Naive B cell (primary cell): ENCODE measurements at regions not wholly inside any gene's neighbourhood (a gene's known extent, or its start where the extent isn't known, plus 50 kb on each side); places are given as distances from the start of the nearest gene placed in this dataset.

ENCODE experiments used
- ATAC-seq, 2 donors: fragments of 150-1000 bp; cut with Tn5 transposase; 2 replicates each; pipeline ENCODE4 v1.10.0; 2021; ENCODE audit warnings: low read depth in 2 of 2, mild to moderate bottlenecking in 2 of 2, moderate library complexity in 2 of 2
- DNase-seq: peaks from one replicate; pipeline ENCODE4 v3.0.0; 2022
- H3K27ac Mint-ChIP-seq, 6 donors: one replicate each; pipeline ENCODE4 v1.8.0; 2020 to 2022; ENCODE audit warnings: mild to moderate bottlenecking in 6 of 6, mixed read lengths in 6 of 6, moderate library complexity in 5 of 6, inconsistent platforms in 2 of 6
- H3K27me3 Mint-ChIP-seq, 3 donors: one replicate each; pipeline ENCODE4 v1.8.0; 2021 to 2022; ENCODE audit warnings: mixed read lengths in 3 of 3, mild to moderate bottlenecking in 1 of 3
- H3K36me3 Mint-ChIP-seq, 2 donors: one replicate each; pipeline ENCODE4 v1.8.0; 2020 to 2022; ENCODE audit warnings: mixed read lengths in 2 of 2, inconsistent platforms in 1 of 2, mild to moderate bottlenecking in 1 of 2
- H3K4me1 Mint-ChIP-seq, 3 donors: one replicate each; pipeline ENCODE4 v1.8.0; 2020 to 2022; ENCODE audit warnings: mixed read lengths in 3 of 3, inconsistent platforms in 1 of 3, mild to moderate bottlenecking in 1 of 3, moderate library complexity in 1 of 3
- H3K4me3 Mint-ChIP-seq, 8 donors: one replicate each; pipeline ENCODE4 v1.8.0; 2020 to 2022; ENCODE audit warnings: mild to moderate bottlenecking in 8 of 8, mixed read lengths in 8 of 8, moderate library complexity in 8 of 8, inconsistent platforms in 2 of 8
- H3K9me3 Mint-ChIP-seq, 7 donors: one replicate each; pipeline ENCODE4 v1.8.0; 2020 to 2022; ENCODE audit warnings: mixed read lengths in 7 of 7, mild to moderate bottlenecking in 5 of 7, inconsistent platforms in 2 of 7, moderate library complexity in 1 of 7

- Mint-ChIP-seq H3K27ac (no peak overlapping the region), H3K27me3 (no peaks in the 10 kb centered on the region), H3K4me1 (no peaks in the 10 kb centered on the region)
Observed at GRCh38 chr6:19083801-19084200, 696.7 kb downstream of the RNF144B start.

GRCh38 chr6:19086480-19086879 is 699.3 kb downstream of the RNF144B start:
- Mint-ChIP-seq H3K27ac (no peak overlapping the region), H3K36me3 (no peaks in the 10 kb centered on the region), H3K27me3 (no peaks in the 10 kb centered on the region), H3K4me3 (no peak overlapping the region), H3K4me1 (no peaks in the 10 kb centered on the region), H3K9me3 (peaks cover 0 to 4% (median 1%) of the 10 kb centered on the region in 7 donors)
- DNase-seq: no peak
- ATAC-seq: no peak

More at GRCh38 chr6:19083801-19084200, 696.7 kb downstream of the RNF144B start:
- ATAC-seq: no peak
- no peak for DNase-seq
- no peaks in the 10 kb centered on the region for H3K36me3 Mint-ChIP-seq
- peaks cover 1 to 7% (median 2%) of the 10 kb centered on the region in 7 donors for H3K9me3 Mint-ChIP-seq
- no peak overlapping the region for H3K4me3 Mint-ChIP-seq

- H3K36me3 Mint-ChIP-seq: no peaks in the 10 kb centered on the region
- H3K4me1 Mint-ChIP-seq: no peaks in the 10 kb centered on the region
- H3K27ac Mint-ChIP-seq: no peak overlapping the region
- H3K27me3 Mint-ChIP-seq: no peaks in the 10 kb centered on the region
- no peak overlapping the region for H3K4me3 Mint-ChIP-seq
- ATAC-seq: no peak
- peaks cover 0 to 6% (median 2%) of the 10 kb centered on the region in 7 donors for H3K9me3 Mint-ChIP-seq
- DNase-seq: no peak
Observed at GRCh38 chr6:19087296-19087695, 700.1 kb downstream of the RNF144B start.

- peaks cover 0 to 6% (median 2%) of the 10 kb centered on the region in 7 donors for H3K9me3 Mint-ChIP-seq
- no peak overlapping the region for H3K4me3 Mint-ChIP-seq
- no peak for ATAC-seq
- DNase-seq: no peak
- H3K4me1 Mint-ChIP-seq: no peaks in the 10 kb centered on the region
- H3K27ac Mint-ChIP-seq: no peak overlapping the region
- no peaks in the 10 kb centered on the region for H3K27me3 Mint-ChIP-seq
- no peaks in the 10 kb centered on the region for H3K36me3 Mint-ChIP-seq
Observed at GRCh38 chr6:19087897-19088296, 700.7 kb downstream of the RNF144B start.

GRCh38 chr6:19100752-19101151 is 713.6 kb downstream of the RNF144B start:
- peaks cover 3 to 18% (median 7%) of the 10 kb centered on the region in 7 donors for H3K9me3 Mint-ChIP-seq

GRCh38 chr6:19102936-19103335 is 715.8 kb downstream of the RNF144B start:
- Mint-ChIP-seq H3K4me3 (no peak overlapping the region), H3K27ac (peak overlapping the region in 1 of 6 donors; percentile 53), H3K27me3 (no peaks in the 10 kb centered on the region), H3K36me3 (peaks cover 0 to 7% of the 10 kb centered on the region in 2 donors), H3K9me3 (peaks cover 3 to 34% (median 15%) of the 10 kb centered on the region in 7 donors), H3K4me1 (no peaks in the 10 kb centered on the region)
- no peak for DNase-seq
- ATAC-seq: no peak

More at GRCh38 chr6:19100752-19101151, 713.6 kb downstream of the RNF144B start:
- Mint-ChIP-seq H3K4me1 (no peaks in the 10 kb centered on the region), H3K4me3 (no peak overlapping the region), H3K27me3 (no peaks in the 10 kb centered on the region), H3K36me3 (no peaks in the 10 kb centered on the region), H3K27ac (no peak overlapping the region)
- no peak for DNase-seq
- no peak for ATAC-seq

- Mint-ChIP-seq H3K4me3 (no peak overlapping the region), H3K4me1 (no peaks in the 10 kb centered on the region), H3K27me3 (no peaks in the 10 kb centered on the region), H3K27ac (no peak overlapping the region), H3K36me3 (peaks cover 0 to 7% of the 10 kb centered on the region in 2 donors), H3K9me3 (peaks cover 4 to 43% (median 22%) of the 10 kb centered on the region in 7 donors)
- DNase-seq: no peak
- no peak for ATAC-seq
Observed at GRCh38 chr6:19107468-19107867, 720.3 kb downstream of the RNF144B start.

GRCh38 chr6:19121521-19121920 is 715.6 kb upstream of the ID4 start:
- ATAC-seq: no peak
- no peak overlapping the region for H3K27ac Mint-ChIP-seq
- H3K27me3 Mint-ChIP-seq: no peaks in the 10 kb centered on the region
- peaks cover 0 to 19% (median 7%) of the 10 kb centered on the region in 7 donors for H3K9me3 Mint-ChIP-seq
- no peak for DNase-seq
- H3K4me1 Mint-ChIP-seq: no peaks in the 10 kb centered on the region
- H3K4me3 Mint-ChIP-seq: no peak overlapping the region
- H3K36me3 Mint-ChIP-seq: no peaks in the 10 kb centered on the region

GRCh38 chr6:19127081-19127480 is 710.1 kb upstream of the ID4 start:
- peaks cover 0 to 11% (median 6%) of the 10 kb centered on the region in 7 donors for H3K9me3 Mint-ChIP-seq
- H3K36me3 Mint-ChIP-seq: no peaks in the 10 kb centered on the region
- ATAC-seq (no peak), DNase-seq (no peak)
- H3K4me3 Mint-ChIP-seq: no peak overlapping the region
- no peak overlapping the region for H3K27ac Mint-ChIP-seq
- H3K4me1 Mint-ChIP-seq: no peaks in the 10 kb centered on the region
- no peaks in the 10 kb centered on the region for H3K27me3 Mint-ChIP-seq

- H3K9me3 Mint-ChIP-seq: peaks cover 2 to 11% (median 5%) of the 10 kb centered on the region in 7 donors
- H3K27ac Mint-ChIP-seq: peak overlapping the region in 1 of 6 donors; percentile 41
- no peaks in the 10 kb centered on the region for H3K4me1 Mint-ChIP-seq
- DNase-seq (no peak), ATAC-seq (no peak)
- H3K36me3 Mint-ChIP-seq: no peaks in the 10 kb centered on the region
- H3K27me3 Mint-ChIP-seq: no peaks in the 10 kb centered on the region
- no peak overlapping the region for H3K4me3 Mint-ChIP-seq
Observed at GRCh38 chr6:19128701-19129100, 708.5 kb upstream of the ID4 start.

GRCh38 chr6:19135706-19136105 is 701.5 kb upstream of the ID4 start:
- no peak for ATAC-seq
- Mint-ChIP-seq H3K27me3 (no peaks in the 10 kb centered on the region), H3K27ac (no peak overlapping the region), H3K9me3 (peaks cover 0 to 16% (median 4%) of the 10 kb centered on the region in 7 donors), H3K36me3 (no peaks in the 10 kb centered on the region), H3K4me1 (no peaks in the 10 kb centered on the region), H3K4me3 (no peak overlapping the region)
- no peak for DNase-seq

GRCh38 chr6:19137505-19137904 is 699.7 kb upstream of the ID4 start:
- H3K36me3 Mint-ChIP-seq: no peaks in the 10 kb centered on the region
- no peak for ATAC-seq
- H3K4me1 Mint-ChIP-seq: no peaks in the 10 kb centered on the region
- H3K4me3 Mint-ChIP-seq: no peak overlapping the region
- H3K9me3 Mint-ChIP-seq: peaks cover 0 to 16% (median 4%) of the 10 kb centered on the region in 7 donors
- no peak for DNase-seq
- no peaks in the 10 kb centered on the region for H3K27me3 Mint-ChIP-seq
- no peak overlapping the region for H3K27ac Mint-ChIP-seq

GRCh38 chr6:19142275-19142674 is 694.9 kb upstream of the ID4 start:
- H3K4me3 Mint-ChIP-seq: no peak overlapping the region
- H3K27me3 Mint-ChIP-seq: no peaks in the 10 kb centered on the region
- peaks cover 2 to 12% (median 2%) of the 10 kb centered on the region in 7 donors for H3K9me3 Mint-ChIP-seq
- DNase-seq (no peak), ATAC-seq (no peak)
- H3K27ac Mint-ChIP-seq: no peak overlapping the region
- H3K4me1 Mint-ChIP-seq: no peaks in the 10 kb centered on the region
- no peaks in the 10 kb centered on the region for H3K36me3 Mint-ChIP-seq

- DNase-seq (no peak), ATAC-seq (no peak)
- no peaks in the 10 kb centered on the region for H3K27me3 Mint-ChIP-seq
- no peak overlapping the region for H3K4me3 Mint-ChIP-seq
- H3K36me3 Mint-ChIP-seq: no peaks in the 10 kb centered on the region
- peaks cover 0 to 8% (median 3%) of the 10 kb centered on the region in 7 donors for H3K9me3 Mint-ChIP-seq
- peak overlapping the region in 1 of 6 donors; percentile 22 for H3K27ac Mint-ChIP-seq
- H3K4me1 Mint-ChIP-seq: no peaks in the 10 kb centered on the region
Observed at GRCh38 chr6:19150307-19150706, 686.9 kb upstream of the ID4 start.
